Type B pancreatic cell (in vitro differentiated cells): ENCODE measurements at regions not wholly inside any gene's neighbourhood (a gene's known extent, or its start where the extent isn't known, plus 50 kb on each side); places are given as distances from the start of the nearest gene placed in this dataset.

Experiments
- DNase-seq: peaks from one replicate; pipeline ENCODE4 v3.0.0; 2021; ENCODE audit warnings: mixed read lengths; ENCODE audit not compliant: unreplicated experiment; ENCODE audit errors: extremely low spot score
- H3K27ac Mint-ChIP-seq: 2 replicates; pipeline ENCODE4 v1.8.0; 2021; ENCODE audit warnings: mild to moderate bottlenecking, mixed read lengths
- H3K27me3 Mint-ChIP-seq: 2 replicates; pipeline ENCODE4 v1.8.0; 2021; ENCODE audit warnings: mixed read lengths
- H3K36me3 Mint-ChIP-seq: 2 replicates; pipeline ENCODE4 v1.8.0; 2021; ENCODE audit warnings: mixed read lengths
- H3K4me1 Mint-ChIP-seq: one replicate; pipeline ENCODE4 v1.8.0; 2021; ENCODE audit warnings: mixed read lengths; ENCODE audit not compliant: unreplicated experiment
- H3K4me3 Mint-ChIP-seq: 2 replicates; pipeline ENCODE4 v1.8.0; 2021; ENCODE audit warnings: mild to moderate bottlenecking, mixed read lengths
- H3K9me3 Mint-ChIP-seq: 2 replicates; pipeline ENCODE4 v1.8.0; 2021; ENCODE audit warnings: mixed read lengths
- TF ChIP-seq, protein P1 (sequence below): fragments of 200-600 bp; sonication (generic); conservative IDR thresholded peaks from 2 replicates; pipeline ENCODE4 v1.5.0; 2021; ENCODE audit warnings: antibody characterized with exemption, mild to moderate bottlenecking

DNA sequence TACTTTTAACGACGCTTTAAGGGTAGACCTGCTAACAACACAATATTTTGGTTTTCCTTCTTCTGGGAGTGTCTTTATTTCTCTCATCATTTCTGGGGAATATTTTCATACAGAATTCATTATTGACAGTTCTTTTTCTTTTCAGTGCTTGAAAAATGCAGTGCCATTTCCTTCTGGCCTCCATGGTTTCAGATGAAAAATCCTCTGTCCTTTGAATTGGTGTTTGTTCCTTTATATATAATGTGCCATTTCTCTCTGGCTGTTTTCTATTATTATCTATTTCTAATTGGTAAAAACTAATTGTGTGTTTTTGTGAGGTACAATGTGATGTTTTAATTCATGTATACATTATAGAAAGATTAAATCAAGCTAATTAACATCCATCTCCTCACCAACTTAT, 194.3 kb upstream of the S1PR3 start:
- peaks cover 4% of the 10 kb centered on the region for H3K27me3 Mint-ChIP-seq
- no peak for DNase-seq
- H3K4me1 Mint-ChIP-seq = peaks cover 7% of the 10 kb centered on the region
- H3K27ac Mint-ChIP-seq = no peak overlapping the region
- no peaks in the 10 kb centered on the region for H3K36me3 Mint-ChIP-seq
- no peaks in the 10 kb centered on the region for H3K9me3 Mint-ChIP-seq
- TF ChIP-seq, protein P1, sequence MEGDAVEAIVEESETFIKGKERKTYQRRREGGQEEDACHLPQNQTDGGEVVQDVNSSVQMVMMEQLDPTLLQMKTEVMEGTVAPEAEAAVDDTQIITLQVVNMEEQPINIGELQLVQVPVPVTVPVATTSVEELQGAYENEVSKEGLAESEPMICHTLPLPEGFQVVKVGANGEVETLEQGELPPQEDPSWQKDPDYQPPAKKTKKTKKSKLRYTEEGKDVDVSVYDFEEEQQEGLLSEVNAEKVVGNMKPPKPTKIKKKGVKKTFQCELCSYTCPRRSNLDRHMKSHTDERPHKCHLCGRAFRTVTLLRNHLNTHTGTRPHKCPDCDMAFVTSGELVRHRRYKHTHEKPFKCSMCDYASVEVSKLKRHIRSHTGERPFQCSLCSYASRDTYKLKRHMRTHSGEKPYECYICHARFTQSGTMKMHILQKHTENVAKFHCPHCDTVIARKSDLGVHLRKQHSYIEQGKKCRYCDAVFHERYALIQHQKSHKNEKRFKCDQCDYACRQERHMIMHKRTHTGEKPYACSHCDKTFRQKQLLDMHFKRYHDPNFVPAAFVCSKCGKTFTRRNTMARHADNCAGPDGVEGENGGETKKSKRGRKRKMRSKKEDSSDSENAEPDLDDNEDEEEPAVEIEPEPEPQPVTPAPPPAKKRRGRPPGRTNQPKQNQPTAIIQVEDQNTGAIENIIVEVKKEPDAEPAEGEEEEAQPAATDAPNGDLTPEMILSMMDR = no peak
- no peak overlapping the region for H3K4me3 Mint-ChIP-seq

DNA sequence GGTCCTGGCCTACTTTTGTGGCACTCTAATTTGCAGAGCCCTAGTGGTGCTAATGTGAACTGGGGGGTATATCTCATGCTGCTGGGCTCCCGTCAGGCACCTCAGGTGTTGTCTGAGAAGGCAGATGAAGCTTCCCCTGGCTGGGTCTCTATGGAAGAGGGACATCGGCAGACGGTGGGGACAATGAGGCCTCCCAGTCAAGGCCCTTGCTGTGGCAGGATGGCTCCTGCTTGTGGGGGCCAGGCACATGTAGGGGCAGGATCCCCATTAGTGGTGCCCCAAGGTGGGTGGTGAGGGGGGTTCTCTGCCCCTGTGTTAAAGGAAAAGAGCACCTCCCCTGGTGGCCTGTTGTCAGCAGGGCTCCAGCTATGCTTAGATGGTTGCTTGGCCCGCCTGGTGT, 192.8 kb upstream of the S1PR3 start:
- peaks cover 4% of the 10 kb centered on the region for H3K27me3 Mint-ChIP-seq
- TF ChIP-seq, protein P1 = no peak
- no peaks in the 10 kb centered on the region for H3K9me3 Mint-ChIP-seq
- DNase-seq = no peak
- H3K4me3 Mint-ChIP-seq = no peak overlapping the region
- H3K36me3 Mint-ChIP-seq = no peaks in the 10 kb centered on the region
- peaks cover 7% of the 10 kb centered on the region for H3K4me1 Mint-ChIP-seq
- no peak overlapping the region for H3K27ac Mint-ChIP-seq

DNA sequence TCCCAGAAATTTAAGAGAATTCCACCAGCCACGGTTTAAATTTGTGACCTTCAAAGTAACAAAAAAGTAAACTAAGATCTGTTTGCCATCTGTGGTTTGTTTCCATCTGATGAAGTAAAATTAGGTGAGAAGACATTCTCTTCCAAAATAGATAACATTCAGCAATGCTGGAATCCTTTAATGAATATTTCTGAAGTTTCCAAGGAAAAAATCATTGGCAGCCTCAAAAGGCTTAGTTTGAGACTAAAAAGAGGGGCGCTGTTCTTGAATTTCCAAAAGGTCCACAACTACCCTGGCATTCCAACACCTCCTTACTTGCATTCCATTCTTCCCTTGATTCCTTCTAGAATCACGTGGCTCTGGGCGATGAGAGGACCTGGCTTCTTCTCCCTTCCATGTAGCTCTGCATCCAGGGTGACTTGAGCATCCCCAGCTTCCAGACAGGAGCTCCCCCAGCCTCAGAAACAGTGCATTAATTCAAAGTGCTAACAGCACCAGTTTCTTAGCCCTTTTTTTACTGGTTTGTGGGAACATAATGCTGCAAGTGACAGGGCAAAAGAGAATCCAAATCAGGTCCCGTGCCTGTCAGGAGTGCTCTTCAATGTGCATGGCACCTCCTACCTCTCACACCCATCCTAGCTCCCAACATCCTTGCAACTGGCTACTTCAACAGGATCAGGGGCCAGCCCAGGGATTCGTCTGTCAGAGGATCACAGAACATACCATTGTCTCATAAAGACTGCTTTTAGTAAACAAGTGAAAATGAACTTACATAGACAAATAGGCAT, 191.5 kb upstream of the S1PR3 start:
- Mint-ChIP-seq H3K27me3 (peaks cover 4% of the 10 kb centered on the region), H3K27ac (no peak overlapping the region), H3K4me3 (no peak overlapping the region), H3K36me3 (no peaks in the 10 kb centered on the region), H3K4me1 (peaks cover 16% of the 10 kb centered on the region), H3K9me3 (peaks cover 5% of the 10 kb centered on the region)
- DNase-seq = no peak
- TF ChIP-seq, protein P1 = no peak

DNA sequence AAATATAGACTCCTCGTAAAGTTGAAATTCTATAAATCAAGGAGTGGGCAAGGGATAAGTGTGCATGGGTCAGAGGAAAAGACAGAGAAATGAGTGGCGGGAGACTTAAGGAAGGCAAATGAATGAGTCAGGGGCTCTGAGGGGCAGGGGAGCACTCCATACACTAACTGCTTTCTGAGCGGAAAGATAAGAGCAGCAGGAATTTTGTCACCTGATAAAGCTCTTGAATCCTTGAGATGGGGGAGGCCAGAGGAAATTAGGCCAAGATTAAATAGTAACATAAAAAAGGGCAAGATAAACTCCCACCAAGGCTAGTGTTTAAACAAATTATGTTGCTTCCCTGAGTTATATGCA, 191.0 kb upstream of the S1PR3 start:
- DNase-seq = no peak
- H3K27me3 Mint-ChIP-seq = peaks cover 4% of the 10 kb centered on the region
- H3K9me3 Mint-ChIP-seq = peaks cover 5% of the 10 kb centered on the region
- peaks cover 16% of the 10 kb centered on the region for H3K4me1 Mint-ChIP-seq
- H3K36me3 Mint-ChIP-seq = no peaks in the 10 kb centered on the region
- no peak overlapping the region for H3K4me3 Mint-ChIP-seq
- TF ChIP-seq, protein P1 = no peak
- H3K27ac Mint-ChIP-seq = no peak overlapping the region

DNA sequence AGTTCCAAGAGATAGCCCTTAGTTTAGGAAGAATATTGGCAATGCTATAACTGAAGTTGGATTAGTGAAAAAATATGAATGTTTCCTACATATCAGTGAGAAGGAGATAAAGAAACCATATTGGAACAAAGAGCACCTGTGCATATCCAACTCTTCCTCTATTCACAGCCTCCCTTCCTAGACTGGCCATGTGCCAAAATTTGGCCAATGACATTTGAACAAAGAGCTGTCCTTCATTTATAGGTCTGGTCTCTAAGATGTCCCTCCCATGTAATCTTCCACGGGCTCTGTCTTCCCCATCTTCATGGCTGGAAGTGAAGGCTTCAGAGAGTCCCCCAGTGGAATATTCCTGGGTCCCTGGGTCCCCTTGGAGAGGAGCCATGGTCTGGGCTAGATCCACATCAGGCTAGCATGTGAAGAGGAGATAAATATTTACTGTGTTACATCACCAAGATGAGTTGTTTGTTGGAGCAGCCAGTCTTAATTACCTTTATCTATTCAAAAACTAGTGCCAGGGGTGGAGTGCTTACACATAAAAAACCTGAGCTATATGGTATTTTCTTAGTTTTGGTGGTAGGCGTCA, 190.0 kb upstream of the S1PR3 start:
- Mint-ChIP-seq H3K27ac (no peak overlapping the region), H3K4me3 (no peak overlapping the region), H3K9me3 (peaks cover 5% of the 10 kb centered on the region), H3K4me1 (peaks cover 16% of the 10 kb centered on the region), H3K36me3 (no peaks in the 10 kb centered on the region), H3K27me3 (peaks cover 4% of the 10 kb centered on the region)
- TF ChIP-seq, protein P1 = no peak
- no peak for DNase-seq
